RWPE1 (cell line): ENCODE measurements at regions not wholly inside any gene's neighbourhood (a gene's known extent, or its start where the extent isn't known, plus 50 kb on each side); places are given as distances from the start of the nearest gene placed in this dataset.

ENCODE experiments used
- CTCF ChIA-PET: fragments of 350-600 bp; sonication (Branson Sonifier 250); formaldehyde crosslinking; extraction: SDS; loops from one replicate; lab custom pipeline; 2021; lab: Yijun Ruan, JAX
- POLR2A ChIA-PET: fragments of 400-600 bp; formaldehyde crosslinking; extraction: SDS; loops from one replicate; lab custom pipeline; 2020; ENCODE audit warnings: antibody characterized with exemption; ENCODE audit not compliant: low non-redundant PET; lab: Yijun Ruan, JAX
- DNase-seq: peaks from one replicate; pipeline ENCODE4 v3.0.0; 2012; ENCODE audit warnings: low spot score
- H3K27ac ChIP-seq: fragments of 450-650 bp; 2 replicates; pipeline ENCODE4 v1.5.1; 2017
- TF ChIP-seq, protein P1 (sequence below): fragments of 450-650 bp; conservative IDR thresholded peaks from 2 replicates; pipeline ENCODE4 v1.5.1; 2017; ENCODE audit warnings: low read depth, mild to moderate bottlenecking

GRCh38 chr1:221093903-221094791 lies 214.9 kb downstream of the HLX start:
- no peak for DNase-seq
- TF ChIP-seq, protein P1, sequence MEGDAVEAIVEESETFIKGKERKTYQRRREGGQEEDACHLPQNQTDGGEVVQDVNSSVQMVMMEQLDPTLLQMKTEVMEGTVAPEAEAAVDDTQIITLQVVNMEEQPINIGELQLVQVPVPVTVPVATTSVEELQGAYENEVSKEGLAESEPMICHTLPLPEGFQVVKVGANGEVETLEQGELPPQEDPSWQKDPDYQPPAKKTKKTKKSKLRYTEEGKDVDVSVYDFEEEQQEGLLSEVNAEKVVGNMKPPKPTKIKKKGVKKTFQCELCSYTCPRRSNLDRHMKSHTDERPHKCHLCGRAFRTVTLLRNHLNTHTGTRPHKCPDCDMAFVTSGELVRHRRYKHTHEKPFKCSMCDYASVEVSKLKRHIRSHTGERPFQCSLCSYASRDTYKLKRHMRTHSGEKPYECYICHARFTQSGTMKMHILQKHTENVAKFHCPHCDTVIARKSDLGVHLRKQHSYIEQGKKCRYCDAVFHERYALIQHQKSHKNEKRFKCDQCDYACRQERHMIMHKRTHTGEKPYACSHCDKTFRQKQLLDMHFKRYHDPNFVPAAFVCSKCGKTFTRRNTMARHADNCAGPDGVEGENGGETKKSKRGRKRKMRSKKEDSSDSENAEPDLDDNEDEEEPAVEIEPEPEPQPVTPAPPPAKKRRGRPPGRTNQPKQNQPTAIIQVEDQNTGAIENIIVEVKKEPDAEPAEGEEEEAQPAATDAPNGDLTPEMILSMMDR: no peak
- CTCF ChIA-PET: interaction anchor here (0.6 kb wide), 1 partner anchor 361 kb away, joined by 5 read pairs; no protein-coding TSS in a partner anchor
- POLR2A ChIA-PET: no interaction called here
- no peak overlapping the region for H3K27ac ChIP-seq

DNA sequence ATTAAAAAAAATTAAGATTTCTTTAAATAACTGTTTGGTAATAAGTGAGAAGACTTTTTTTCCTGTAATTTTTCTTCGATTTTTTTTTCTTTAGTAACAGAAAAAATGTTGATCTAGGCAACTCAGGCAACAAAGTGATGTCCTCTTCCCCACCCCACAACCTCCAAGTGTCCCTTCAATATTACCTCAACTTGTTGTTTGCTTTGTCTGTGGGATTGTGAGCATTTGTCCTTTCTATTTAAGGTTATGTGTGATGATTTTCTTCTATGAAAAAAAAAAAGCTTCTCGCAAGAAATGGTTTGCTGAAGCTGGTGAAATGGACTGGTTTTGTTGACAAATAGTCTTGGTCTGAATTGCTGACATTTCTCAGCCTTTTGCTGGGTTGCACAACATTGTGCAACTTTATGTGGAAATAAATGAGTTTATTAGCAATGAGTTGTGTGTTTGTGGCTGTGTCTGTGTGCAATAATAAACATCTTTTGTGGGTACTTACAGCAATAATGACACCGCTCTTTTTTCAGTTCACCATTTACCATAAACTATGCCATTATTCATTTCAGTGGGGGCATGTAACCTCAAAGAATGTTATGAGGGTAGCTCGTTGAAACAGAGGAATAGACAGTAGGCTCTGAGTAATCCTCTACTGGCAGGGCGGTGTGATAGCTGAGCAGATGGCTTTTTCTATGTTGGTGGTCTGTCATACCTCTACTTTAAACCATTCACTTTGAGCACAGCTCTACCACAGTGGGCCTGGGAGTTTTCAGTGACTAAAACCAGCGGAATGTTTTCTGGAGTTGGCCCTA lies 218.4 kb downstream of the HLX start:
- TF ChIP-seq, protein P1: no peak
- ChIA-PET CTCF (no interaction called here), POLR2A (no interaction called here)
- DNase-seq: no peak
- no peak overlapping the region for H3K27ac ChIP-seq

DNA sequence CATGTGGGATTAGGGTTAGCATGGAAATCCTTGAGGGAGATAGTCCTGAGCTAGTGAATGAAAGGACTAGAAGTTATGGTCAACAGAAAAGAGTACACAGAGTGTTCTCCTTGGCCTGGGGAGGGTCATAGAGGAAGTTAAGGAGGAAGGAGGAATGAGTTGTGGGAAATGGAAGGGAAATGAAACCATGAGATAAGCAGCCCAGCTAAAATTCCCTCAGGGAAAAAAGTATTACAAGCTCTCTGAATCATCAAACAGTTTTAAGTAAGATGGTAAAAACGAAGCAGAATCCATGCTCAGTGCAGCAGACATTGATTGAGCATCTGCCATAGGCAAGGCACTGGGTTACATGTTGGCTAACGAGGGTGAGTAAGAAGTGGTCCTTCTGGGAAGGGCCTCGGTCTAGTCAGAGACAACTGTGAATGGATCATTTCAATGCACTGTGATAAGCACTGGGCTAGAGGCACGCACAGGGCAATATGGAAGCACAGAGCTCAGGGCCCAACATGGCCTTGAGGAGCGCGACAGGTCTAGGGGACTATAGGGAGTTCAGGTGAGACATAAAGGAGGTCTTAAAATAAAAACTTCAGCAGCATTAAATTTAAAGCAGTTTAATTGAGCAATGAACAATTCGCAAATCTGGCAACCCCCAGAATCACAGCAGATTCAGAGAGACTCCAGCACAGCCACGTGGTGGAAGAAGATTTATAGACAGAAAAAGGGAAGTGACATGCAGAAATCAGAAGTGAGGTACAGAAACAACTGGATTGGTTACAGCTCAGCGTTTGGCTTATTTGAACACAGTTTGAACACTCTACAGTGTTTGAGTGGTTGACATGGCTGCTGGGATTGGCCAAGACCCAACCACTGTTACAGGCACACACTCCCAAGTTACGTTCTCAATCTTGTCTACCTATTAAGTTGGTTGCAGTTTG lies 219.5 kb downstream of the HLX start:
- DNase-seq: no peak
- ChIA-PET CTCF (no interaction called here), POLR2A (no interaction called here)
- H3K27ac ChIP-seq: no peak overlapping the region
- TF ChIP-seq, protein P1: no peak

- ChIA-PET POLR2A (no interaction called here), CTCF (no interaction called here)
- no peak for DNase-seq
These were observed 220.7 kb downstream of the HLX start for GRCh38 chr1:221099747-221100595.

GRCh38 chr1:221100611-221101010 lies 221.4 kb downstream of the HLX start:
- ChIA-PET POLR2A (no interaction called here), CTCF (interaction anchor here (0.6 kb wide), 1 partner anchor 87 kb away, joined by 4 read pairs; no protein-coding TSS in a partner anchor)
- TF ChIP-seq, protein P1: no peak
- no peak overlapping the region for H3K27ac ChIP-seq
- no peak for DNase-seq

More at GRCh38 chr1:221099747-221100595, 220.7 kb downstream of the HLX start:
- TF ChIP-seq, protein P1: no peak
- no peak overlapping the region for H3K27ac ChIP-seq
